Activated T-cell treated with anti-CD3 and anti-CD28 coated beads, Interleukin-2, amount 50 U/mL, for 4 hours (primary cell): ENCODE measurements at regions not wholly inside any gene's neighbourhood (a gene's known extent, or its start where the extent isn't known, plus 50 kb on each side); places are given as distances from the start of the nearest gene placed in this dataset.

Experiments
- ATAC-seq, 2 donors: fragments of 200-7000 bp; cut with Tn5 transposase; one replicate each; pipeline ENCODE4 v1.10.0; 2021
- DNase-seq: peaks from one replicate; pipeline ENCODE4 v3.0.0-alpha.2; 2020
- H3K27me3 Mint-ChIP-seq: one replicate; pipeline ENCODE4 v1.8.0; 2021; ENCODE audit warnings: low read depth, mixed read lengths
- H3K36me3 Mint-ChIP-seq: one replicate; pipeline ENCODE4 v1.8.0; 2022; ENCODE audit warnings: mixed read lengths; ENCODE audit not compliant: insufficient read depth
- H3K4me1 Mint-ChIP-seq: one replicate; pipeline ENCODE4 v1.8.0; 2021; ENCODE audit warnings: low read depth, mixed read lengths
- H3K4me3 Mint-ChIP-seq: one replicate; pipeline ENCODE4 v1.8.0; 2021; ENCODE audit warnings: mild to moderate bottlenecking, moderate library complexity, mixed read lengths
- H3K9me3 Mint-ChIP-seq: one replicate; pipeline ENCODE4 v1.8.0; 2021; ENCODE audit warnings: mixed read lengths

- H3K4me3 Mint-ChIP-seq: no peak overlapping the region
- H3K27me3 Mint-ChIP-seq: no peaks in the 10 kb centered on the region
- H3K4me1 Mint-ChIP-seq: no peaks in the 10 kb centered on the region
- ATAC-seq: no peak
- no peak for DNase-seq
- H3K9me3 Mint-ChIP-seq: no peaks in the 10 kb centered on the region
- no peaks in the 10 kb centered on the region for H3K36me3 Mint-ChIP-seq
Measured at GRCh38 chr9:119095072-119095471, 274.2 kb downstream of the BRINP1 start.

- Mint-ChIP-seq H3K27me3 (no peaks in the 10 kb centered on the region), H3K9me3 (no peaks in the 10 kb centered on the region), H3K4me3 (no peak overlapping the region), H3K4me1 (no peaks in the 10 kb centered on the region), H3K36me3 (no peaks in the 10 kb centered on the region)
- ATAC-seq: no peak
- DNase-seq: no peak
Measured at GRCh38 chr9:119101048-119101447, 268.2 kb downstream of the BRINP1 start.

- H3K36me3 Mint-ChIP-seq: no peaks in the 10 kb centered on the region
- no peaks in the 10 kb centered on the region for H3K4me1 Mint-ChIP-seq
- H3K27me3 Mint-ChIP-seq: no peaks in the 10 kb centered on the region
- H3K4me3 Mint-ChIP-seq: no peak overlapping the region
- no peak for DNase-seq
- peaks cover 6% of the 10 kb centered on the region for H3K9me3 Mint-ChIP-seq
- ATAC-seq: no peak
Measured at GRCh38 chr9:119114681-119115080, 254.6 kb downstream of the BRINP1 start.
